CD14-positive monocyte (primary cell): ENCODE measurements at regions not wholly inside any gene's neighbourhood (a gene's known extent, or its start where the extent isn't known, plus 50 kb on each side); places are given as distances from the start of the nearest gene placed in this dataset.

ENCODE experiments used
- DNase-seq, 3 donors: peaks; one replicate each; pipeline ENCODE4 v3.0.0-alpha.2; 2011 to 2022
- H2AFZ ChIP-seq: 2 replicates; pipeline ENCODE4 v1.6.0; 2012; ENCODE audit warnings: mild to moderate bottlenecking, low read depth, low read length, inconsistent platforms; ENCODE audit not compliant: insufficient read depth, poor library complexity, severe bottlenecking
- H3K27ac ChIP-seq, 2 donors: 1 replicate in 1 of 2; 2 replicates in 1 of 2; pipeline ENCODE4 v1.5.1; 2012 to 2013; ENCODE audit warnings: low read length in 2 of 2, control low read depth in 1 of 2, inconsistent platforms in 1 of 2, low read depth in 1 of 2, mild to moderate bottlenecking in 1 of 2
- H3K27me3 ChIP-seq, 2 donors: one replicate each; pipeline versions ENCODE4 v1.6.0 to v1.6.1; 2011 to 2013; ENCODE audit warnings: low read length in 2 of 2; ENCODE audit not compliant: control insufficient read depth in 2 of 2, insufficient read depth in 2 of 2
- H3K36me3 ChIP-seq, 2 donors: replicated peaks in 1 of 2; 1 replicate in 1 of 2; 2 replicates in 1 of 2; pipeline versions ENCODE4 v1.5.1 to v1.6.1; 2012 to 2013; ENCODE audit warnings: low read length in 2 of 2, control low read depth in 1 of 2, inconsistent platforms in 1 of 2, mild to moderate bottlenecking in 1 of 2; ENCODE audit not compliant: insufficient read depth in 2 of 2, control insufficient read depth in 1 of 2
- H3K4me1 ChIP-seq, 2 donors: 1 replicate in 1 of 2; 2 replicates in 1 of 2; pipeline versions ENCODE4 v1.5.1 to v1.6.1; 2012 to 2013; ENCODE audit warnings: low read length in 2 of 2, control low read depth in 1 of 2, inconsistent platforms in 1 of 2, mild to moderate bottlenecking in 1 of 2, moderate library complexity in 1 of 2; ENCODE audit not compliant: insufficient read depth in 2 of 2, control insufficient read depth in 1 of 2
- H3K4me2 ChIP-seq: replicated peaks from 2 replicates; pipeline ENCODE3; 2012; ENCODE audit warnings: low read length, moderate library complexity, mild to moderate bottlenecking; ENCODE audit not compliant: poor library complexity, severe bottlenecking; ENCODE audit errors: extremely low read depth
- H3K4me3 ChIP-seq, 3 experiments: fragments of 200-600 bp in 1 of 3; sonication (generic) in 1 of 3; replicated peaks in 1 of 3; 1 replicate in 2 of 3; 2 replicates in 1 of 3; pipeline ENCODE4 v1.5.1; 2011 to 2013; ENCODE audit warnings: low read length in 3 of 3, mild to moderate bottlenecking in 3 of 3, control low read depth in 2 of 3, low read depth in 2 of 3, inconsistent platforms in 1 of 3, moderate library complexity in 1 of 3
- H3K79me2 ChIP-seq: 2 replicates; pipeline ENCODE4 v1.6.0; 2012; ENCODE audit warnings: mild to moderate bottlenecking, control low read depth, inconsistent platforms, low read length, moderate library complexity; ENCODE audit not compliant: insufficient read depth
- H3K9ac ChIP-seq: 2 replicates; pipeline ENCODE4 v1.6.0; 2017; ENCODE audit warnings: low read length, mild to moderate bottlenecking; ENCODE audit not compliant: insufficient read depth, poor library complexity, severe bottlenecking
- H3K9me3 ChIP-seq, 2 donors: replicated peaks in 1 of 2; 1 replicate in 1 of 2; 2 replicates in 1 of 2; pipeline versions ENCODE4 v1.5.1 to v1.6.1; 2012 to 2013; ENCODE audit warnings: low read length in 2 of 2, control low read depth in 1 of 2; ENCODE audit not compliant: control insufficient read depth in 1 of 2, insufficient read depth in 1 of 2
- H4K20me1 ChIP-seq: 2 replicates; pipeline ENCODE4 v1.6.0; 2012; ENCODE audit warnings: mild to moderate bottlenecking, low read length, control low read depth, moderate library complexity; ENCODE audit not compliant: insufficient read depth
- H3K27ac Mint-ChIP-seq, 7 donors: one replicate each; pipeline ENCODE4 v1.8.0; 2020; ENCODE audit warnings: mild to moderate bottlenecking in 7 of 7, mixed read lengths in 7 of 7, moderate library complexity in 6 of 7, inconsistent platforms in 2 of 7
- H3K27me3 Mint-ChIP-seq, 3 donors: one replicate each; pipeline ENCODE4 v1.8.0; 2021 to 2022; ENCODE audit warnings: low read depth in 3 of 3, mild to moderate bottlenecking in 3 of 3, mixed read lengths in 3 of 3, moderate library complexity in 3 of 3, inconsistent platforms in 1 of 3
- H3K36me3 Mint-ChIP-seq, 2 donors: one replicate each; pipeline ENCODE4 v1.8.0; 2020; ENCODE audit warnings: mixed read lengths in 2 of 2, inconsistent platforms in 1 of 2, mild to moderate bottlenecking in 1 of 2
- H3K4me1 Mint-ChIP-seq: one replicate; pipeline ENCODE4 v1.8.0; 2020; ENCODE audit warnings: mild to moderate bottlenecking, mixed read lengths
- H3K4me3 Mint-ChIP-seq, 2 donors: one replicate each; pipeline ENCODE4 v1.8.0; 2020; ENCODE audit warnings: mild to moderate bottlenecking in 2 of 2, mixed read lengths in 2 of 2, moderate library complexity in 1 of 2
- H3K9me3 Mint-ChIP-seq, 7 donors: one replicate each; pipeline ENCODE4 v1.8.0; 2020 to 2022; ENCODE audit warnings: mixed read lengths in 7 of 7, mild to moderate bottlenecking in 6 of 7, moderate library complexity in 6 of 7, inconsistent platforms in 2 of 7
- CTCF ChIP-seq: fragments of 200-600 bp; IDR thresholded peaks from one replicate; pipeline ENCODE4 v1.8.0; 2022; ENCODE audit warnings: antibody characterized with exemption, mild to moderate bottlenecking
- WGBS: methylation state at CpG from one replicate; pipeline ENCODE4 v1.1.5; 2013; ENCODE audit warnings: missing lambda C conversion rate; ENCODE audit not compliant: insufficient coverage; 5-methylcytosine and 5-hydroxymethylcytosine counted together
- intact Hi-C, 2 donors: fragments of 100-400 bp; cut with micrococcal nuclease; formaldehyde crosslinking; loops; one replicate each; pipeline versions ENCODE4 v1.15.0 to v1.15.1; 2023

- Histone ChIP-seq H3K4me1 (no peaks in the 10 kb centered on the region), H3K36me3 (no peaks in the 10 kb centered on the region), H4K20me1 (no peaks in the 10 kb centered on the region), H3K9ac (no peak overlapping the region), H2AFZ (no peak overlapping the region), H3K27ac (no peak overlapping the region), H3K79me2 (no peaks in the 10 kb centered on the region), H3K27me3 (no peaks in the 10 kb centered on the region), H3K4me2 (no peak overlapping the region), H3K9me3 (peaks cover 3 to 11% of the 10 kb centered on the region in 2 donors), H3K4me3 (no peak overlapping the region)
- Mint-ChIP-seq H3K9me3 (peaks cover 7 to 17% (median 11%) of the 10 kb centered on the region in 7 donors), H3K4me3 (no peak overlapping the region), H3K36me3 (no peaks in the 10 kb centered on the region), H3K27me3 (peaks cover 0 to 1% (median 0%) of the 10 kb centered on the region in 3 donors), H3K4me1 (no peaks in the 10 kb centered on the region), H3K27ac (no peak overlapping the region)
- DNase-seq, result no peak
- WGBS, result 100% methylated on average over 2 of the region's 3 CpGs
- intact Hi-C loops, result no loop called here
- TF ChIP-seq CTCF, result no peak
These were observed 195.6 kb upstream of the KLF3 start for GRCh38 chr4:38468339-38468866.

- H3K4me2 ChIP-seq, result no peak overlapping the region
- WGBS, result 96% methylated on average over 3 of the region's 3 CpGs
These were observed 194.6 kb upstream of the KLF3 start for GRCh38 chr4:38469410-38469809.

More at GRCh38 chr4:38469410-38469809, 194.6 kb upstream of the KLF3 start:
- Histone ChIP-seq H3K27ac (no peak overlapping the region), H3K27me3 (no peaks in the 10 kb centered on the region), H2AFZ (no peak overlapping the region), H3K79me2 (no peaks in the 10 kb centered on the region), H3K4me1 (no peaks in the 10 kb centered on the region), H3K9me3 (peaks cover 3 to 11% of the 10 kb centered on the region in 2 donors), H3K9ac (no peak overlapping the region), H3K4me3 (no peak overlapping the region), H3K36me3 (no peaks in the 10 kb centered on the region), H4K20me1 (no peaks in the 10 kb centered on the region)
- Mint-ChIP-seq H3K27me3 (peaks cover 0 to 1% (median 0%) of the 10 kb centered on the region in 3 donors), H3K36me3 (no peaks in the 10 kb centered on the region), H3K9me3 (peaks cover 7 to 15% (median 11%) of the 10 kb centered on the region in 7 donors), H3K4me1 (no peaks in the 10 kb centered on the region), H3K27ac (no peak overlapping the region), H3K4me3 (no peak overlapping the region)
- no peak for TF ChIP-seq CTCF
- intact Hi-C loops, result no loop called here
- no peak for DNase-seq
